K562 (cell line): ENCODE measurements at regions not wholly inside any gene's neighbourhood (a gene's known extent, or its start where the extent isn't known, plus 50 kb on each side); places are given as distances from the start of the nearest gene placed in this dataset.

ENCODE experiments used
- ARHGAP35 ChIP-seq: fragments of 450-650 bp; IDR thresholded peaks from 2 replicates; pipeline ENCODE4 v1.6.1; 2018; ENCODE audit not compliant: partially characterized antibody
- ATF4 ChIP-seq: fragments of 450-650 bp; formaldehyde crosslinking; IDR thresholded peaks from 2 replicates; pipeline ENCODE4 v1.4.0; 2022; ENCODE audit warnings: mild to moderate bottlenecking, moderate library complexity
- BCLAF1 ChIP-seq, 2 experiments: fragments of 450-650 bp in 1 of 2; IDR thresholded peaks; 2 replicates each; pipeline ENCODE4 v1.6.1; 2011 to 2017; ENCODE audit warnings: low read depth in 2 of 2, antibody characterized with exemption in 1 of 2, borderline replicate concordance in 1 of 2, low read length in 1 of 2, mild to moderate bottlenecking in 1 of 2, mixed read lengths in 1 of 2; ENCODE audit not compliant: control insufficient read depth in 1 of 2
- BRD9 ChIP-seq: fragments of 450-650 bp; IDR thresholded peaks from 2 replicates; pipeline ENCODE4 v1.6.1; 2018; ENCODE audit warnings: low read depth; ENCODE audit not compliant: partially characterized antibody
- FOXK1 ChIP-seq: sonication (generic); formaldehyde crosslinking; IDR thresholded peaks from 2 replicates; pipeline ENCODE4 v1.8.0; 2022; ENCODE audit warnings: missing genetic modification reagents, mild to moderate bottlenecking, borderline replicate concordance
- PHF21A ChIP-seq: fragments of 450-650 bp; IDR thresholded peaks from 2 replicates; pipeline ENCODE4 v1.6.1; 2017; ENCODE audit warnings: low read depth, borderline replicate concordance
- PPARD ChIP-seq: fragments of 250-450 bp; sonication (Bioruptor Pico); IDR thresholded peaks from 2 replicates; pipeline ENCODE4 v1.8.0; 2022; ENCODE audit warnings: inconsistent platforms, mild to moderate bottlenecking, moderate library complexity
- PYGO2 ChIP-seq: fragments of 450-650 bp; IDR thresholded peaks from 2 replicates; pipeline ENCODE4 v1.6.1; 2016; ENCODE audit warnings: mild to moderate bottlenecking, missing genetic modification characterization, moderate library complexity, missing compliant biosample characterization
- TCF15 ChIP-seq: fragments of 250-450 bp; sonication (Bioruptor Pico); IDR thresholded peaks from 2 replicates; pipeline ENCODE4 v1.8.0; 2022; ENCODE audit warnings: moderate library complexity, mild to moderate bottlenecking, inconsistent platforms
- ZKSCAN3 ChIP-seq: fragments of 250-450 bp; sonication (Bioruptor Pico); IDR thresholded peaks from 2 replicates; pipeline ENCODE4 v1.4.0; 2020
- TF ChIP-seq, protein P1 (sequence below): fragments of 450-650 bp; IDR thresholded peaks from 2 replicates; pipeline ENCODE4 v1.6.1; 2017; ENCODE audit warnings: mild to moderate bottlenecking, moderate library complexity

- TF ChIP-seq TCF15 (CRISPR knock-in tag) (no peak), ARHGAP35 (no peak), ZKSCAN3 (CRISPR knock-in tag) (no peak), PHF21A (no peak), ATF4 (CRISPR knock-in tag) (no peak), FOXK1 (CRISPR knock-in tag) (no peak), BCLAF1 (IDR thresholded peaks at IDR 0.05; ENCODE audit: borderline replicate concordance in 1 of 2, control insufficient read depth in 1 of 2, low read depth in 2 of 2, low read length in 1 of 2) (no peak), PYGO2 (tag) (no peak), BRD9 (no peak), PPARD (CRISPR knock-in tag) (no peak)
- TF ChIP-seq, protein P1, sequence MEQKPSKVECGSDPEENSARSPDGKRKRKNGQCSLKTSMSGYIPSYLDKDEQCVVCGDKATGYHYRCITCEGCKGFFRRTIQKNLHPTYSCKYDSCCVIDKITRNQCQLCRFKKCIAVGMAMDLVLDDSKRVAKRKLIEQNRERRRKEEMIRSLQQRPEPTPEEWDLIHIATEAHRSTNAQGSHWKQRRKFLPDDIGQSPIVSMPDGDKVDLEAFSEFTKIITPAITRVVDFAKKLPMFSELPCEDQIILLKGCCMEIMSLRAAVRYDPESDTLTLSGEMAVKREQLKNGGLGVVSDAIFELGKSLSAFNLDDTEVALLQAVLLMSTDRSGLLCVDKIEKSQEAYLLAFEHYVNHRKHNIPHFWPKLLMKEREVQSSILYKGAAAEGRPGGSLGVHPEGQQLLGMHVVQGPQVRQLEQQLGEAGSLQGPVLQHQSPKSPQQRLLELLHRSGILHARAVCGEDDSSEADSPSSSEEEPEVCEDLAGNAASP, result no peak
These were observed 100.0 kb downstream of the URB2 start (continued) for GRCh38 chr1:229726061-229726460.
